ENCODE measurements at regions not wholly inside any gene's neighbourhood (a gene's known extent, or its start where the extent isn't known, plus 50 kb on each side); places are given as distances from the start of the nearest gene placed in this dataset.

DNA sequence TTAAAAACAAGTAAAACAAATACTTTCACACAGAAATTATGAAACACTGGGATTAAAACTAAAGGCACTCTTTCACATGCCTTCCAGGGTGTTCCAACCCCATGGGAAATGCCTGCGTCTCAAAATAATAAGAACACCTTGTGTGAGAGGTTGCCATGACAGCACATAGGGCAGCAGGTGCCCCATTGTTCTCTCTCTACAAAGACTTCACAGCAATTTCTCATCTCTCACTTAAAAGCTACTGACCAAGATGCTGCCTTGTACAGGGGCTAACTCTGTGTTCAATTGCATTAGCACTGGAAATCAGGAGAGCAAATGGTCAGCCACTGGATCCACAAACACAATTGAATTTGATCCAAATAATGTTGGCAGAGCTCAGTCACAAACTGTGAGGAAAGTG, 102.5 kb upstream of the GALNTL6 start:
- Histone ChIP-seq H3K9me3 (no peaks in the 10 kb centered on the region), H3K4me1 (no peaks in the 10 kb centered on the region), H3K27me3 (replicated peaks; ENCODE audit: control insufficient read depth, insufficient read depth, low read length) (no peaks in the 10 kb centered on the region), H3K4me3 (ENCODE audit: low read depth, low read length) (no peak overlapping the region), H3K36me3 (ENCODE audit: control insufficient read depth, insufficient read depth, low read length) (no peaks in the 10 kb centered on the region)
- H3K36me3 Mint-ChIP-seq (ENCODE audit: insufficient read depth, unreplicated experiment) = no peaks in the 10 kb centered on the region
- H3K4me3 Mint-ChIP-seq (ENCODE audit: unreplicated experiment) = no peak overlapping the region
- no peaks in the 10 kb centered on the region for H3K9me3 Mint-ChIP-seq (ENCODE audit: unreplicated experiment)
- no peaks in the 10 kb centered on the region for H3K4me1 Mint-ChIP-seq (ENCODE audit: low read depth, unreplicated experiment)
- CTCF ChIA-PET = no interaction called here
- TF ChIP-seq, protein P1, sequence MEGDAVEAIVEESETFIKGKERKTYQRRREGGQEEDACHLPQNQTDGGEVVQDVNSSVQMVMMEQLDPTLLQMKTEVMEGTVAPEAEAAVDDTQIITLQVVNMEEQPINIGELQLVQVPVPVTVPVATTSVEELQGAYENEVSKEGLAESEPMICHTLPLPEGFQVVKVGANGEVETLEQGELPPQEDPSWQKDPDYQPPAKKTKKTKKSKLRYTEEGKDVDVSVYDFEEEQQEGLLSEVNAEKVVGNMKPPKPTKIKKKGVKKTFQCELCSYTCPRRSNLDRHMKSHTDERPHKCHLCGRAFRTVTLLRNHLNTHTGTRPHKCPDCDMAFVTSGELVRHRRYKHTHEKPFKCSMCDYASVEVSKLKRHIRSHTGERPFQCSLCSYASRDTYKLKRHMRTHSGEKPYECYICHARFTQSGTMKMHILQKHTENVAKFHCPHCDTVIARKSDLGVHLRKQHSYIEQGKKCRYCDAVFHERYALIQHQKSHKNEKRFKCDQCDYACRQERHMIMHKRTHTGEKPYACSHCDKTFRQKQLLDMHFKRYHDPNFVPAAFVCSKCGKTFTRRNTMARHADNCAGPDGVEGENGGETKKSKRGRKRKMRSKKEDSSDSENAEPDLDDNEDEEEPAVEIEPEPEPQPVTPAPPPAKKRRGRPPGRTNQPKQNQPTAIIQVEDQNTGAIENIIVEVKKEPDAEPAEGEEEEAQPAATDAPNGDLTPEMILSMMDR (IDR thresholded peaks at IDR 0.05; ENCODE audit: insufficient read depth in 1 of 2, low read depth in 1 of 2, low read length in 1 of 2, severe bottlenecking in 1 of 2, unreplicated experiment in 1 of 2) = no peak
- H3K27ac Mint-ChIP-seq (ENCODE audit: unreplicated experiment) = no peak overlapping the region
- intact Hi-C loops (cut with micrococcal nuclease; ENCODE audit: unreplicated experiment) = no loop called here
- peaks cover 3% of the 10 kb centered on the region for H3K27me3 Mint-ChIP-seq (ENCODE audit: insufficient read depth, unreplicated experiment)
- BruUV-seq (replicated peaks) = no TSS peak
- no peak for DNase-seq
- POLR2A ChIA-PET = no interaction called here

GRCh38 chr4:171676555-171677215, 136.5 kb upstream of the GALNTL6 start:
- Histone ChIP-seq H3K4me1 (no peaks in the 10 kb centered on the region), H3K27me3 (replicated peaks; ENCODE audit: control insufficient read depth, insufficient read depth, low read length) (no peaks in the 10 kb centered on the region), H3K36me3 (ENCODE audit: control insufficient read depth, insufficient read depth, low read length) (no peaks in the 10 kb centered on the region), H3K9me3 (no peaks in the 10 kb centered on the region), H3K4me3 (ENCODE audit: low read depth, low read length) (no peak overlapping the region)
- POLR2A ChIA-PET = no interaction called here
- H3K4me1 Mint-ChIP-seq (ENCODE audit: low read depth, unreplicated experiment) = no peaks in the 10 kb centered on the region
- CTCF ChIA-PET = no interaction called here
- no TSS peak for BruUV-seq (replicated peaks)
- DNase-seq = no peak
- TF ChIP-seq, protein P1 (IDR thresholded peaks at IDR 0.05; ENCODE audit: insufficient read depth in 1 of 2, low read depth in 1 of 2, low read length in 1 of 2, severe bottlenecking in 1 of 2, unreplicated experiment in 1 of 2) = no peak
- H3K36me3 Mint-ChIP-seq (ENCODE audit: insufficient read depth, unreplicated experiment) = no peaks in the 10 kb centered on the region
- H3K27ac Mint-ChIP-seq (ENCODE audit: unreplicated experiment) = no peak overlapping the region
- H3K27me3 Mint-ChIP-seq (ENCODE audit: insufficient read depth, unreplicated experiment) = no peaks in the 10 kb centered on the region
- no peak overlapping the region for H3K4me3 Mint-ChIP-seq (ENCODE audit: unreplicated experiment)
- intact Hi-C loops (cut with micrococcal nuclease; ENCODE audit: unreplicated experiment) = no loop called here
- no peaks in the 10 kb centered on the region for H3K9me3 Mint-ChIP-seq (ENCODE audit: unreplicated experiment)

DNA sequence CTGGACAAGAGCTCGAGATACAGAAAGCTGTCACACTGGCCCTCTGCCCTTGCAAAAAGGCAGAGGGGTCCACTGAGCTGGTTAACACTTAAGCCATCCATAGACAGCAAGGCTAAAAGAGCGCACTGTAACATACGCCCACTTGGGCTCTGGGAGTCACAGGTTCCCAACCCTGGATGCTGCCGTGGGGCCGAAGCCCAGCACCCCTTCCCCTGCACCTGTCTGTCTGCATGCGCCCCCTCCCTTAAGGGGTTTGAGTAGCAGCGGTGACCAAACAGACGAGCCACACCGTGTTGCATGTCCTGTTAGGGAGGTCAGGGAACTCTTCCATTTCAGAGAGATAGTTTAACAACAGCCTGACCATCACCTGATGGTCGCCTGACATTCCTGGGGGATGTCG, 138.4 kb upstream of the GALNTL6 start:
- no peaks in the 10 kb centered on the region for H3K4me1 Mint-ChIP-seq (ENCODE audit: low read depth, unreplicated experiment)
- ChIA-PET CTCF (no interaction called here), POLR2A (no interaction called here)
- TF ChIP-seq, protein P1 (IDR thresholded peaks at IDR 0.05; ENCODE audit: insufficient read depth in 1 of 2, low read depth in 1 of 2, low read length in 1 of 2, severe bottlenecking in 1 of 2, unreplicated experiment in 1 of 2) = no peak
- no peak for DNase-seq
- no peaks in the 10 kb centered on the region for H3K4me1 ChIP-seq
- no TSS peak for BruUV-seq (replicated peaks)
- H3K4me3 ChIP-seq (ENCODE audit: low read depth, low read length) = no peak overlapping the region
- H3K9me3 Mint-ChIP-seq (ENCODE audit: unreplicated experiment) = no peaks in the 10 kb centered on the region
- no peaks in the 10 kb centered on the region for H3K27me3 ChIP-seq (replicated peaks; ENCODE audit: control insufficient read depth, insufficient read depth, low read length)
- H3K36me3 ChIP-seq (ENCODE audit: control insufficient read depth, insufficient read depth, low read length) = no peaks in the 10 kb centered on the region
- no peak overlapping the region for H3K27ac Mint-ChIP-seq (ENCODE audit: unreplicated experiment)
- no peaks in the 10 kb centered on the region for H3K36me3 Mint-ChIP-seq (ENCODE audit: insufficient read depth, unreplicated experiment)
- H3K27me3 Mint-ChIP-seq (ENCODE audit: insufficient read depth, unreplicated experiment) = no peaks in the 10 kb centered on the region
- H3K4me3 Mint-ChIP-seq (ENCODE audit: unreplicated experiment) = no peak overlapping the region
- H3K9me3 ChIP-seq = no peaks in the 10 kb centered on the region
- intact Hi-C loops (cut with micrococcal nuclease; ENCODE audit: unreplicated experiment) = no loop called here
